Right ventricle myocardium inferior (tissue), 1 donor: ENCODE measurements at regions not wholly inside any gene's neighbourhood (a gene's known extent, or its start where the extent isn't known, plus 50 kb on each side); places are given as distances from the start of the nearest gene placed in this dataset.

Experiments used
- ATAC-seq: fragments of 200-7000 bp; cut with Tn5 transposase; one replicate; pipeline ENCODE4 v1.9.1; 2020; ENCODE audit warnings: mild to moderate bottlenecking, moderate library complexity
- DNase-seq: peaks from one replicate; pipeline ENCODE4 v3.0.0; 2021; ENCODE audit errors: missing footprints
- intact Hi-C: fragments of 100-400 bp; cut with DNase I; formaldehyde crosslinking; loops from one replicate; pipeline ENCODE4 v1.11.0; 2022
- donor health status: DM: no; HTN: yes; CAD: no; lungs with severe emphysema.

DNA sequence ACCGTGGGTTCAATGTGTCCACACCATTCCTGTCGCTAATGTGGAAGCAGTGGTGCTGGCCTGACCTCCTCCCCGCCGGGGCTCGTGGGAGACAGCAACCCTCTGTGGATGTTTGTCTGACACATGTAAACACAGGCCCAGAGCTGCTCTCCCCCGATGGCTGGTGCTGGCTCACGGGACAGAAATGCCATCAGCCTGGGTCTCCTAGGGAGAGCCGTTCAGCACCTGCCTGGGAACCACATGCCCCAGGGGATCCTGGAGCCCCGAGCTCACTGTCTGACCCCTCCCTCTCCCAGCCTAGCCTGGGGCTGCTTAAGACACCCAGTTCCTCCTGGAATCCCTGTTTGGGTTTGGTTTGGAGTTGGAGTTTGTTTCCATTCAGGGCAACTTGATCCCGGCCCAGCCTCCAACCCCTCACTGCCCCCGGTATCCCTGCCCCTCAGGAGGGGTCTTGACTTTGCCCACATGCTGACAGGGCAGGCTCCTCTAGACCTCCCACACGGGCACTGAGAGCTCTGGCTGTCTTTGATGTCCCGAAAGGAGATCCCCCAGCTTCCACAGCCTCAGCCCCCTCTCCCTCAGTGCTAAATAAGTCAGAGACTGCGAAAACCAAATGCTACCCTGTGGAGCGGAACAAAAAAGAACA is 50.9 kb upstream of the WNT11 start:
- DNase-seq (no peak), ATAC-seq (no peak)
- intact Hi-C loops: no loop called here

DNA sequence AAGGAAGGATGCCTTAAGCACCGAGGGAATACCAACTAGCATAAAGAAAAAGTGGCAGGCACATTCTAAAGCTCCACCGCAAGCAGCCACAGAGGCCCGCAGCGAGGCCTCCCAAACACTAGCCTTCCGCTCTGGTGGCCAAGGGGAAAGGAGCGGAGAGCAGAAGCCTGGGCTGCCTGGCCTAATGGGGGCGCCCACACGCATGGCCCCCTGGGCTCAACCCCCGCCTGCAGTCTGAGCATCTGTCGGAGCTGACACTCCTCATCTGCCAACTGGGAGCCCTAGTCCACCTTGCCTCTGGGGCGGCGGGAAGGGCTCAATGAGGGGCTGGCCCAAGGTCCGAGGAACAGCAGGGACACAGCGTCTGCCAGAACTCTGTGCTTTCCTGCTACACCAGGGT is 50.1 kb upstream of the WNT11 start:
- no peak for DNase-seq
- intact Hi-C loops: no loop called here
- no peak for ATAC-seq
